Neural progenitor cell (in vitro differentiated cells): ENCODE measurements at regions not wholly inside any gene's neighbourhood (a gene's known extent, or its start where the extent isn't known, plus 50 kb on each side); places are given as distances from the start of the nearest gene placed in this dataset.
A peak's percentile ranks its signal among the peaks of the same experiment; 100 is the strongest.

Source experiments
- DNase-seq: peaks from one replicate; pipeline ENCODE4 v3.0.0-alpha.2; 2016; ENCODE audit warnings: low spot score
- H2AFZ ChIP-seq: fragments of 200-600 bp; sonication (generic); replicated peaks from 2 replicates; pipeline ENCODE4 v1.6.1; 2016; ENCODE audit warnings: antibody characterized with exemption
- H3F3A ChIP-seq: fragments of 200-600 bp; sonication (generic); 2 replicates; pipeline ENCODE4 v1.6.1; 2016; ENCODE audit warnings: antibody characterized with exemption, low read depth
- H3K27ac ChIP-seq: fragments of 200-600 bp; sonication (generic); 2 replicates; pipeline ENCODE4 v1.5.1; 2016; ENCODE audit warnings: mild to moderate bottlenecking
- H3K27me3 ChIP-seq: fragments of 200-600 bp; sonication (generic); 2 replicates; pipeline ENCODE4 v1.6.1; 2016; ENCODE audit warnings: mild to moderate bottlenecking, moderate library complexity
- H3K36me3 ChIP-seq: fragments of 200-600 bp; sonication (generic); 2 replicates; pipeline ENCODE4 v1.5.1; 2016
- H3K4me1 ChIP-seq: fragments of 200-600 bp; sonication (generic); 2 replicates; pipeline ENCODE4 v1.6.1; 2016; ENCODE audit warnings: mixed run types
- H3K4me2 ChIP-seq: fragments of 200-600 bp; sonication (generic); 2 replicates; pipeline ENCODE4 v1.6.1; 2016
- H3K4me3 ChIP-seq: fragments of 200-600 bp; sonication (generic); 2 replicates; pipeline ENCODE4 v1.5.1; 2016
- H3K79me2 ChIP-seq: fragments of 200-600 bp; sonication (generic); 2 replicates; pipeline ENCODE4 v1.6.1; 2016; ENCODE audit warnings: low read depth
- H3K9ac ChIP-seq: fragments of 200-600 bp; sonication (generic); 2 replicates; pipeline ENCODE4 v1.6.1; 2016
- H3K9me3 ChIP-seq: fragments of 200-600 bp; sonication (generic); 2 replicates; pipeline ENCODE4 v1.5.1; 2016; ENCODE audit warnings: low read depth
- H4K20me1 ChIP-seq: fragments of 200-600 bp; sonication (generic); 2 replicates; pipeline ENCODE4 v1.6.1; 2016; ENCODE audit warnings: low read depth
- H3K27ac Mint-ChIP-seq: 3 replicates; pipeline ENCODE4 v1.8.0; 2021; ENCODE audit warnings: mixed read lengths
- H3K27me3 Mint-ChIP-seq: 2 replicates; pipeline ENCODE4 v1.8.0; 2022; ENCODE audit warnings: low read depth, mild to moderate bottlenecking, inconsistent platforms, moderate library complexity, mixed read lengths; ENCODE audit not compliant: insufficient read depth
- H3K36me3 Mint-ChIP-seq: 3 replicates; pipeline ENCODE4 v1.8.0; 2021; ENCODE audit warnings: mixed read lengths
- H3K4me1 Mint-ChIP-seq: 3 replicates; pipeline ENCODE4 v1.8.0; 2021; ENCODE audit warnings: mixed read lengths
- H3K4me3 Mint-ChIP-seq: 3 replicates; pipeline ENCODE4 v1.8.0; 2021; ENCODE audit warnings: mild to moderate bottlenecking, moderate library complexity, mixed read lengths
- H3K9me3 Mint-ChIP-seq: 3 replicates; pipeline ENCODE4 v1.8.0; 2020; ENCODE audit warnings: mixed read lengths
- CTCF ChIP-seq: fragments of 200-600 bp; sonication (generic); IDR thresholded peaks from 2 replicates; pipeline ENCODE4 v1.5.1; 2017; ENCODE audit warnings: antibody characterized with exemption, mild to moderate bottlenecking
- EZH2 ChIP-seq: fragments of 200-600 bp; sonication (generic); IDR thresholded peaks from 2 replicates; pipeline ENCODE4 v1.6.1; 2017; ENCODE audit warnings: antibody characterized with exemption, mild to moderate bottlenecking, moderate library complexity
- EZH2phosphoT487 ChIP-seq: fragments of 200-600 bp; sonication (generic); IDR thresholded peaks from 2 replicates; pipeline ENCODE4 v1.6.1; 2017; ENCODE audit warnings: antibody characterized with exemption

- H3K4me1 Mint-ChIP-seq: peaks cover 8% of the 10 kb centered on the region
- H3F3A ChIP-seq: peaks cover 5% of the 10 kb centered on the region
- H3K36me3 Mint-ChIP-seq: no peaks in the 10 kb centered on the region
- H3K4me2 ChIP-seq: no peak overlapping the region
- no peaks in the 10 kb centered on the region for H4K20me1 ChIP-seq
- H3K27me3 Mint-ChIP-seq: peaks cover 5% of the 10 kb centered on the region
- no peaks in the 10 kb centered on the region for H3K27me3 ChIP-seq
- DNase-seq: no peak
- H3K27ac ChIP-seq: no peak overlapping the region
- no peak overlapping the region for H3K9ac ChIP-seq
- H3K9me3 Mint-ChIP-seq: peaks cover 16% of the 10 kb centered on the region
- H3K4me3 Mint-ChIP-seq: no peak overlapping the region
- TF ChIP-seq EZH2 (no peak), EZH2phosphoT487 (no peak), CTCF (no peak)
- H3K4me1 ChIP-seq: peaks cover 27% of the 10 kb centered on the region
- no peak overlapping the region for H2AFZ ChIP-seq
- no peaks in the 10 kb centered on the region for H3K36me3 ChIP-seq
- no peak overlapping the region for H3K4me3 ChIP-seq
- no peaks in the 10 kb centered on the region for H3K79me2 ChIP-seq
- H3K9me3 ChIP-seq: no peaks in the 10 kb centered on the region
- no peak overlapping the region for H3K27ac Mint-ChIP-seq
Observed at GRCh38 chr3:88640581-88640980, 466.8 kb upstream of the EPHA3 start.

DNA sequence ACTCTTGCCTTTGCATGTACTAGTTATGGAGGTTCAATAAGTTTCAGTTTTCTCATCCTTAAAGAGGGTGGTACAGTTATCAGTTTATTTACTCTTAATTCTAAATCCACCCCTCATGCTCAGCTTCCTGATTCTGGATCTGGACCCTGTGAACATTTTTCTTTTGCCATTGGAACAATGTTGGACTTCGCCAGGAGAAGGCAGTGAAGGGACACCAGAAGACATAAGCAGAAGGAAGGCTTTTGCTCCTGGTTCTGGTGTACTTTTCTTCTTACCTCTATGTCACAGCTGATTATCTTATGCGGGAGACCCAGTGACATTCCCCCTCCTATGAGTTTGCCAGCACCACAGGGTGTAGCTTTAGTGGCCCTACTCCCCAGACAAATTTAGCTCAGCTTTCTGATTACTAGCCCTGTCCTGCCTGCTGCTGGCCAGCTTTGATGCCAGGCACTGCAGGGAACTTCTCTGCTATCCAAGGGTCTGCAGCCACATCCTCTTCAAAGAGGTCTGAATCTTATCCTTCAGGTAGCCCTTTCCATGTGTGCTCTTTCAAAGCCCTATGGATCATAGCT is 466.3 kb upstream of the EPHA3 start:
- Mint-ChIP-seq H3K27me3 (peaks cover 5% of the 10 kb centered on the region), H3K9me3 (peaks cover 12% of the 10 kb centered on the region), H3K27ac (no peak overlapping the region), H3K4me3 (no peak overlapping the region), H3K36me3 (no peaks in the 10 kb centered on the region), H3K4me1 (peaks cover 8% of the 10 kb centered on the region)
- Histone ChIP-seq H3K27me3 (no peaks in the 10 kb centered on the region), H3K27ac (no peak overlapping the region), H2AFZ (no peak overlapping the region), H3K4me1 (peaks cover 27% of the 10 kb centered on the region), H3K9me3 (no peaks in the 10 kb centered on the region), H3K79me2 (no peaks in the 10 kb centered on the region), H3K4me3 (no peak overlapping the region), H4K20me1 (no peaks in the 10 kb centered on the region), H3K4me2 (no peak overlapping the region), H3K9ac (no peak overlapping the region), H3K36me3 (no peaks in the 10 kb centered on the region), H3F3A (peaks cover 5% of the 10 kb centered on the region)
- no peak for DNase-seq
- TF ChIP-seq CTCF (peak; percentile 12), EZH2phosphoT487 (no peak), EZH2 (no peak)

DNA sequence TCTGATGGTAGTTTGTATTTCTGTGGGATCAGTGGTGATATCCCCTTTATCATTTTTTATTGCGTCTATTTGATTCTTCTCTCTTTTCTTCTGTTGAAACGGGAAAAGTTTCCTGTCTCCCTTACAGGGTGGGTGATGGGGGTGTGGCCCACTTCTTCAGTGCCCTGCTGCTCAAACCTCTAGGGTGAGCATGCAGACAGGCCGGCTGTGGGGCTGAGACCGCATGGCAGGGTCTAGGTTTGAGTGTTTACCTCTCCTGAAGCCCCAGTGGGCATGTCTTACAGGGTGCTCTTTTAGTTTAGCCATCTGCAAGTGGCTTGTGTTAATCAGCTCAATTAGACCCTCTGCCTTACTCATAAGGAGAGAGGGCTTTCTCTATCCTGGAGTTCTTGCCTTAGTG is 450.0 kb upstream of the EPHA3 start:
- no peak for DNase-seq
- Histone ChIP-seq H3K27me3 (no peaks in the 10 kb centered on the region), H3F3A (no peaks in the 10 kb centered on the region), H3K27ac (no peak overlapping the region), H3K4me2 (no peak overlapping the region), H3K9ac (no peak overlapping the region), H4K20me1 (no peaks in the 10 kb centered on the region), H2AFZ (no peak overlapping the region), H3K36me3 (no peaks in the 10 kb centered on the region), H3K79me2 (no peaks in the 10 kb centered on the region), H3K4me3 (no peak overlapping the region), H3K4me1 (peaks cover 3% of the 10 kb centered on the region), H3K9me3 (no peaks in the 10 kb centered on the region)
- H3K9me3 Mint-ChIP-seq: peaks cover 7% of the 10 kb centered on the region
- H3K27me3 Mint-ChIP-seq: no peaks in the 10 kb centered on the region
- peaks cover 12% of the 10 kb centered on the region for H3K4me1 Mint-ChIP-seq
- H3K4me3 Mint-ChIP-seq: no peak overlapping the region
- TF ChIP-seq EZH2: no peak
- TF ChIP-seq EZH2phosphoT487: no peak
- no peak for TF ChIP-seq CTCF
- H3K27ac Mint-ChIP-seq: no peak overlapping the region
- peaks cover 2% of the 10 kb centered on the region for H3K36me3 Mint-ChIP-seq
